ENCODE measurements at regions not wholly inside any gene's neighbourhood (a gene's known extent, or its start where the extent isn't known, plus 50 kb on each side); places are given as distances from the start of the nearest gene placed in this dataset.

DNA sequence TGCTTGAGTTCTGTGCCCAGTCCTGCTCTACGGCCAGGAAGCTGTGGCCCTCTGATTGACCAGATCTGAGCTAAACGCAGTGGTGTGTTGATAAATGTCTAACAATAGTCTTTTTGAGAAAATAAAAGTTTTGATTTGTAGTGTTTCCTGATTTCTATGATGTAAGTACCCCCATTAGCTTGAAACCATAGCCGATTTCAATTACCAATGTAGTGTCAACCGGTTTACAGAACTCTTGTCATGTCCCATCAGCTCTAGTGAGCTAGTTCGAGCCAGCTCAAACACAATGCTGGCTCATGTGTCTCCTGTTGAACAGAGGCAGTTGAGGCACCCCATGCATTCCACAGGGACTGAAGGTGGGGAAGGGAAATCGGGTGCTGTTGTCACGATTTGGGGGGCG is 56.7 kb upstream of the ZMYND8 start:
- peaks cover 9% of the 10 kb centered on the region for H3K9me3 Mint-ChIP-seq
- 91 to 96% methylated on average over 5 to 8 of the region's 8 CpGs for WGBS, 2 experiments (ENCODE audit: insufficient coverage in 1 of 2, insufficient read length in 1 of 2)
- H3K4me3 Mint-ChIP-seq: no peak overlapping the region
- no peaks in the 10 kb centered on the region for H3K27me3 ChIP-seq (ENCODE audit: control insufficient read depth, insufficient read depth, low read length, poor library complexity, severe bottlenecking)
- no peaks in the 10 kb centered on the region for H3K4me1 Mint-ChIP-seq
- H3K4me3 ChIP-seq (ENCODE audit: low read length): no peak overlapping the region
- no peaks in the 10 kb centered on the region for H3K36me3 ChIP-seq (ENCODE audit: control insufficient read depth, insufficient read depth, low read length)
- no peaks in the 10 kb centered on the region for H3K27me3 Mint-ChIP-seq (ENCODE audit: insufficient read depth)
- TF ChIP-seq, protein P1, sequence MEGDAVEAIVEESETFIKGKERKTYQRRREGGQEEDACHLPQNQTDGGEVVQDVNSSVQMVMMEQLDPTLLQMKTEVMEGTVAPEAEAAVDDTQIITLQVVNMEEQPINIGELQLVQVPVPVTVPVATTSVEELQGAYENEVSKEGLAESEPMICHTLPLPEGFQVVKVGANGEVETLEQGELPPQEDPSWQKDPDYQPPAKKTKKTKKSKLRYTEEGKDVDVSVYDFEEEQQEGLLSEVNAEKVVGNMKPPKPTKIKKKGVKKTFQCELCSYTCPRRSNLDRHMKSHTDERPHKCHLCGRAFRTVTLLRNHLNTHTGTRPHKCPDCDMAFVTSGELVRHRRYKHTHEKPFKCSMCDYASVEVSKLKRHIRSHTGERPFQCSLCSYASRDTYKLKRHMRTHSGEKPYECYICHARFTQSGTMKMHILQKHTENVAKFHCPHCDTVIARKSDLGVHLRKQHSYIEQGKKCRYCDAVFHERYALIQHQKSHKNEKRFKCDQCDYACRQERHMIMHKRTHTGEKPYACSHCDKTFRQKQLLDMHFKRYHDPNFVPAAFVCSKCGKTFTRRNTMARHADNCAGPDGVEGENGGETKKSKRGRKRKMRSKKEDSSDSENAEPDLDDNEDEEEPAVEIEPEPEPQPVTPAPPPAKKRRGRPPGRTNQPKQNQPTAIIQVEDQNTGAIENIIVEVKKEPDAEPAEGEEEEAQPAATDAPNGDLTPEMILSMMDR (conservative IDR thresholded peaks at IDR 0.05): no peak
- DNase-seq: no peak
- H3K4me1 ChIP-seq (ENCODE audit: control insufficient read depth, insufficient read depth, low read length): no peaks in the 10 kb centered on the region
- no peak overlapping the region for H3K27ac ChIP-seq (ENCODE audit: low read depth, low read length)
- H3K36me3 Mint-ChIP-seq (ENCODE audit: low read depth): no peaks in the 10 kb centered on the region
- H3K27ac Mint-ChIP-seq: no peak overlapping the region
- no peak overlapping the region for H3K9ac ChIP-seq (ENCODE audit: extremely low read depth, low read length, poor library complexity, severe bottlenecking)
- H3K9me3 ChIP-seq (ENCODE audit: control insufficient read depth, low read length): peaks cover 6% of the 10 kb centered on the region

DNA sequence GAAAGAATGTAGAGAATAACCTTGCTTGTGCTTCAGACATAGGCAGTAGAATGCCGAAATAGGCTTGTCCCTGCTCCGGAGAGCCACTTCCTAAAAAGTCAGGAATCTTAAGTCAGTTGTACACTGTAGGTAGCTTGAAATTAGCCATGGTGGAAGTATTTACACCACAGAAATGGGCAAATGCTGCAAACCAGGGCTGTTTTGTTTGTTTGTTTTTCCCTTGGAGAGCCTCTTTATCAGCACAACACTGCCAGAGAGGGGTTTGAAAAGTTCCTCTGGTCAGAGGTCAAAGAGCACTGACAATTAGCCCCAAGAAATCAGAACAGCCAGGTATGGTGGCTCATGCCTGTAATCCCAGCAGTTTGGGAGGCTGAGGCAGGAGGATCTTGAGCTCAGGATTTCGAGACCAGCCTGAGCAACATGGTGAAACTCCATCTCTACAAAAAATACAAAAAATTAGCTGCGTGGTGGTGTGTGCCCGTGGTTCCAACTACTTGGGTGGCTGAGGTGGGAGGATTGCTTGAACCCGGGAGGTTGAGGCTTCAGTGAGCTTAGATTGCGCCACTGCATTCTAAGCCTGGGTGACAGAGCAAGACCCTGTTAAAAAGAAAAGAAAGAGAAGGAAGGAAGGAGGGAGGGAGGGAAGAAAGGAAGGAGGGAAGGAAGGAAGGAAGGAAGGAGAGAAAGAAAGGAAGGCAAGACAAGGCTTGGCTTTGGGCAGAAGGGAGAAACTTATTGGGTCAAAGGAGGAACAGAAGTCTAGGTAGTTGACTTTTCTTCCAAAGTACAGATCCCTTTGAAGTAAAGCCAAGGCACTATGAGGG is 61.0 kb upstream of the ZMYND8 start:
- Histone ChIP-seq H3K27ac (ENCODE audit: low read depth, low read length) (no peak overlapping the region), H3K9ac (ENCODE audit: extremely low read depth, low read length, poor library complexity, severe bottlenecking) (no peak overlapping the region), H3K9me3 (ENCODE audit: control insufficient read depth, low read length) (peaks cover 6% of the 10 kb centered on the region), H3K4me1 (ENCODE audit: control insufficient read depth, insufficient read depth, low read length) (no peaks in the 10 kb centered on the region), H3K27me3 (ENCODE audit: control insufficient read depth, insufficient read depth, low read length, poor library complexity, severe bottlenecking) (no peaks in the 10 kb centered on the region), H3K4me3 (ENCODE audit: low read length) (no peak overlapping the region), H3K36me3 (ENCODE audit: control insufficient read depth, insufficient read depth, low read length) (no peaks in the 10 kb centered on the region)
- 89 to 95% methylated on average over 5 to 7 of the region's 7 CpGs for WGBS, 2 experiments (ENCODE audit: insufficient coverage in 1 of 2, insufficient read length in 1 of 2)
- H3K36me3 Mint-ChIP-seq (ENCODE audit: low read depth): no peaks in the 10 kb centered on the region
- H3K4me3 Mint-ChIP-seq: no peak overlapping the region
- H3K27me3 Mint-ChIP-seq (ENCODE audit: insufficient read depth): peaks cover 1% of the 10 kb centered on the region
- H3K4me1 Mint-ChIP-seq: peaks cover 1% of the 10 kb centered on the region
- no peak for DNase-seq
- H3K27ac Mint-ChIP-seq: no peak overlapping the region
- peaks cover 9% of the 10 kb centered on the region for H3K9me3 Mint-ChIP-seq
- TF ChIP-seq, protein P1 (conservative IDR thresholded peaks at IDR 0.05): no peak

DNA sequence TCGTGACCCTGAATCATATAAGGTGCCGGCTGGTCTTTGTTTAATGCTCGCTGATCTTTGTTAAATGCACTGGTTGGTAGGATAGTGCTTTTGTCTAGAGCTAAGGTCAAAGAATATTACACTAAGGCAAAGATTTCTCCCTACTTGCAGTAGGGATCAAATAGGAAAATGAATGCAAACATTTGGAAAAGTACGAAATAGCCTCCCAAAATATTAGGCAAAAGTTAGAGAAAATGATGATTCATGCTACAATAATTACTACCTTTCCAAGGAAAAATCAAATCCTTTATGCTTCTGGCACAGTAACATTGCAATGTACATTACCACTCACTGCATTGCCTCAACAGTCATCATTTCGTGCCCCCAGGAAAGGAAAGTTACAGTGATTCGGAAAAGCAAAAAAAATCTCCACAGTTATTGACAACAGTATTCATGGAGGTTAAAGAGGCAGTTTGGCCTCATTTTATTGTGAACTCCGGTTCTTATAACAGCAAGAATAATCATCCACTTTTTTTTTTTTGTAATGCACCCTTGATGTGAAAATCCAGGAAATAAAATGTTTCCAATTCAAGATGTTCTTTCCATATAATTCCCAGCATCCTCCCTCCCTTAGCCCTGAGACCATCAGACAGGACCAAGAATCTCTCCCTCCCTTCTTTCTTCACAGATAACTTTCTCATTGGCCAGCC is 61.7 kb upstream of the ZMYND8 start:
- no peaks in the 10 kb centered on the region for H3K36me3 Mint-ChIP-seq (ENCODE audit: low read depth)
- no peak overlapping the region for H3K27ac ChIP-seq (ENCODE audit: low read depth, low read length)
- WGBS, 2 experiments (ENCODE audit: insufficient coverage in 1 of 2, insufficient read length in 1 of 2): 94 to 95% methylated on average over 5 to 7 of the region's 7 CpGs
- H3K4me1 Mint-ChIP-seq: peaks cover 4% of the 10 kb centered on the region
- DNase-seq: no peak
- no peaks in the 10 kb centered on the region for H3K4me1 ChIP-seq (ENCODE audit: control insufficient read depth, insufficient read depth, low read length)
- peaks cover 6% of the 10 kb centered on the region for H3K9me3 ChIP-seq (ENCODE audit: control insufficient read depth, low read length)
- H3K4me3 ChIP-seq (ENCODE audit: low read length): no peak overlapping the region
- H3K27me3 ChIP-seq (ENCODE audit: control insufficient read depth, insufficient read depth, low read length, poor library complexity, severe bottlenecking): no peaks in the 10 kb centered on the region
- peaks cover 5% of the 10 kb centered on the region for H3K27me3 Mint-ChIP-seq (ENCODE audit: insufficient read depth)
- H3K4me3 Mint-ChIP-seq: no peak overlapping the region
- H3K27ac Mint-ChIP-seq: no peak overlapping the region
- peaks cover 9% of the 10 kb centered on the region for H3K9me3 Mint-ChIP-seq
- TF ChIP-seq, protein P1 (conservative IDR thresholded peaks at IDR 0.05): no peak
- no peaks in the 10 kb centered on the region for H3K36me3 ChIP-seq (ENCODE audit: control insufficient read depth, insufficient read depth, low read length)
- H3K9ac ChIP-seq (ENCODE audit: extremely low read depth, low read length, poor library complexity, severe bottlenecking): no peak overlapping the region
